ENCODE measurements at regions not wholly inside any gene's neighbourhood (a gene's known extent, or its start where the extent isn't known, plus 50 kb on each side); places are given as distances from the start of the nearest gene placed in this dataset.

DNA sequence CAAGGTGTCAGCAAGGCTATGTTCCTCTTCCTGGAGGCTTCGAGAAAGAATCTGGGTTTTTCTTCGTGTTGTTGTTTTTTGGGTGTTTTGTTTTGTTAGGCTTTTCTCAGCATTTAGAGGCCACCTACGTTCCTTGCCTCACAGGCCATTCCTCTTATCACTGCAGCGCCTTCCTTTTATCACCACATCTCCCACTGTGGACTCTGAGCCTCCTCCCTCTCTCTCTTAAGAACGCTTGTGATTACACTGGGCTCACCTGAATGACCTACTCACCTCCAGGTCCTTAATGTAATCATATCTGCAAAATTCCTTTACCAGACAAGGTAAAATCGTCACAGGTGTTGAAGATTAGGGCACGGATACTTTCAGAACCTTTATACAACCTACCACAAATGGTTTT, 340.8 kb downstream of the DTWD2 start:
- no peak for TF ChIP-seq POLR2AphosphoS5 (IDR thresholded peaks at IDR 0.05)
- no peak for TF ChIP-seq POLR2A (IDR thresholded peaks at IDR 0.05)
- TF ChIP-seq, protein P1, sequence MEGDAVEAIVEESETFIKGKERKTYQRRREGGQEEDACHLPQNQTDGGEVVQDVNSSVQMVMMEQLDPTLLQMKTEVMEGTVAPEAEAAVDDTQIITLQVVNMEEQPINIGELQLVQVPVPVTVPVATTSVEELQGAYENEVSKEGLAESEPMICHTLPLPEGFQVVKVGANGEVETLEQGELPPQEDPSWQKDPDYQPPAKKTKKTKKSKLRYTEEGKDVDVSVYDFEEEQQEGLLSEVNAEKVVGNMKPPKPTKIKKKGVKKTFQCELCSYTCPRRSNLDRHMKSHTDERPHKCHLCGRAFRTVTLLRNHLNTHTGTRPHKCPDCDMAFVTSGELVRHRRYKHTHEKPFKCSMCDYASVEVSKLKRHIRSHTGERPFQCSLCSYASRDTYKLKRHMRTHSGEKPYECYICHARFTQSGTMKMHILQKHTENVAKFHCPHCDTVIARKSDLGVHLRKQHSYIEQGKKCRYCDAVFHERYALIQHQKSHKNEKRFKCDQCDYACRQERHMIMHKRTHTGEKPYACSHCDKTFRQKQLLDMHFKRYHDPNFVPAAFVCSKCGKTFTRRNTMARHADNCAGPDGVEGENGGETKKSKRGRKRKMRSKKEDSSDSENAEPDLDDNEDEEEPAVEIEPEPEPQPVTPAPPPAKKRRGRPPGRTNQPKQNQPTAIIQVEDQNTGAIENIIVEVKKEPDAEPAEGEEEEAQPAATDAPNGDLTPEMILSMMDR (IDR thresholded peaks at IDR 0.05): no peak
